ENCODE measurements at regions not wholly inside any gene's neighbourhood (a gene's known extent, or its start where the extent isn't known, plus 50 kb on each side); places are given as distances from the start of the nearest gene placed in this dataset.

DNA sequence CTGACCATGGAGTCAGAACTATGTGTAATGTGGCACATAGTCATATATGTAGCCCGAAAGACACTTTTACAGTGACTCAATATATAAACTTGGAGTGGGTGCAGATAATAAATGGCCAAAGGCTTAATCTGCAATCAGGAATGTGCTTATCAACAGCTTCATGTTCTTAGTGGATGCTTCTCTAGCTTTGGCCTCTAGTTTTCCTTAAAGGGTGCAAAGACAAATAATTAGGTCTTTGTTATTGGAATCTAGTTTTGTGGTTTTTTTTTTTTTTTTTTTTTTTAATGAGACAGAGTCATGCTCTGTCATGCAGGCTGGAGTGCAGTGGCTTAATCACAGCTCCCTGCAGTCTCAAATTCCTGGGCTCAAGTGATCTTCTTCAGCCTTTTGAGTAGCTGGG lies 625.6 kb downstream of the EPHA4 start:
- WGBS, 2 donors: 47 to 67% methylated on average over 1 of the region's 1 CpG
- ATAC-seq: no peak
- intact Hi-C loops (cut with DNase I): loop anchor here in 1 of 10 donors (10.0 kb wide), 1 partner anchor 158 kb away; no protein-coding TSS in a partner anchor
- DNase-seq: no peak
- no peaks in the 10 kb centered on the region for H3K27me3 ChIP-seq
- H3K27ac ChIP-seq: no peak overlapping the region
- H3K36me3 ChIP-seq: no peaks in the 10 kb centered on the region
- H3K9me3 ChIP-seq: no peaks in the 10 kb centered on the region
- H3K4me3 ChIP-seq: no peak overlapping the region
- TF ChIP-seq, protein P1, sequence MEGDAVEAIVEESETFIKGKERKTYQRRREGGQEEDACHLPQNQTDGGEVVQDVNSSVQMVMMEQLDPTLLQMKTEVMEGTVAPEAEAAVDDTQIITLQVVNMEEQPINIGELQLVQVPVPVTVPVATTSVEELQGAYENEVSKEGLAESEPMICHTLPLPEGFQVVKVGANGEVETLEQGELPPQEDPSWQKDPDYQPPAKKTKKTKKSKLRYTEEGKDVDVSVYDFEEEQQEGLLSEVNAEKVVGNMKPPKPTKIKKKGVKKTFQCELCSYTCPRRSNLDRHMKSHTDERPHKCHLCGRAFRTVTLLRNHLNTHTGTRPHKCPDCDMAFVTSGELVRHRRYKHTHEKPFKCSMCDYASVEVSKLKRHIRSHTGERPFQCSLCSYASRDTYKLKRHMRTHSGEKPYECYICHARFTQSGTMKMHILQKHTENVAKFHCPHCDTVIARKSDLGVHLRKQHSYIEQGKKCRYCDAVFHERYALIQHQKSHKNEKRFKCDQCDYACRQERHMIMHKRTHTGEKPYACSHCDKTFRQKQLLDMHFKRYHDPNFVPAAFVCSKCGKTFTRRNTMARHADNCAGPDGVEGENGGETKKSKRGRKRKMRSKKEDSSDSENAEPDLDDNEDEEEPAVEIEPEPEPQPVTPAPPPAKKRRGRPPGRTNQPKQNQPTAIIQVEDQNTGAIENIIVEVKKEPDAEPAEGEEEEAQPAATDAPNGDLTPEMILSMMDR (IDR thresholded peaks at IDR 0.05): no peak
- peaks cover 0 to 3% (median 0%) of the 10 kb centered on the region in 9 donors for H3K4me1 ChIP-seq

DNA sequence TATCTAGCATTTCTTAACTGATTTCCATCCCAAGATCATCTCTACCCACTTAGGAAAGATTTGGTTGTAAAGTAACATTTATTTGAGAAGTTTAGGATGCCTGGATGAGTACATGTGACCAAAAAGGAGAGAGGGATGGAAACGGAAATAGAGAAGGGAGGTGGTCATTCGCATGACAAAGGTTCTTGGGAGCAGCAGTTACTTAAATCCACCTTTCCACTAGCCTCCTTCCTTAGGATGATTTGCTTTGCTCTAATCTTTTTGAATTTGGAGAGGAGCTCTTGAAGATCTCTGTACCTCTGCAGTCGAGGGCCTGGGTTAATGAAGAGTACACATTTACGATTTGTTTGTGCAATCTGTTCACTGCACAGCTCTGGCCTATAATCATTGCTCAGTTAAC lies 623.5 kb downstream of the EPHA4 start:
- Histone ChIP-seq H3K27me3 (no peaks in the 10 kb centered on the region), H3K27ac (no peak overlapping the region), H3K4me3 (no peak overlapping the region), H3K36me3 (no peaks in the 10 kb centered on the region), H3K4me1 (no peaks in the 10 kb centered on the region), H3K9me3 (peaks cover 0 to 6% (median 0%) of the 10 kb centered on the region in 11 donors)
- TF ChIP-seq, protein P1 (IDR thresholded peaks at IDR 0.05): no peak
- intact Hi-C loops (cut with DNase I): loop anchor here in 1 of 10 donors (10.0 kb wide), 1 partner anchor 156 kb away; no protein-coding TSS in a partner anchor
- WGBS, 2 donors: 93 to 94% methylated on average over 4 of the region's 4 CpGs
- ATAC-seq: no peak
- no peak for DNase-seq

DNA sequence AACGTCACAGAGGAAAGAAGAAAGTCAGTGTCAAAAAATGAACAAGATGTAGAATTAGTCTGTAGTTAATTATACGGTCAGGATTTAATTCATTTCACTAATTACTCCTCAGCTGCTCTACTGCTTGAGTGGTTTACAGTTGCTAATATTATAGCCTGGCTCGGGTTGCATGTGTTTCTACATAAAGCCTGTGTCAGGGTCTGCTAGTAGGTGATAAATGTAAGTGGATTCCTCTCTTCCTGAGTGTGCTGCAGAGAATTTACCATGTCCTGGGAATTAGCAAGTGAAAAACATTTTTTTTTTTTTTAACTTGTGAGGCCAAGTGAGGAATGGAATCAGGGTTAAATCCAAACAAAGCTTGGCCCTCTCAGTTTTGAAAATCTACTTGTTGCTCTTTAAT lies 622.6 kb downstream of the EPHA4 start:
- no peak for ATAC-seq
- H3K36me3 ChIP-seq: no peaks in the 10 kb centered on the region
- WGBS, 2 donors: 72 to 75% methylated on average over 3 of the region's 3 CpGs

DNA sequence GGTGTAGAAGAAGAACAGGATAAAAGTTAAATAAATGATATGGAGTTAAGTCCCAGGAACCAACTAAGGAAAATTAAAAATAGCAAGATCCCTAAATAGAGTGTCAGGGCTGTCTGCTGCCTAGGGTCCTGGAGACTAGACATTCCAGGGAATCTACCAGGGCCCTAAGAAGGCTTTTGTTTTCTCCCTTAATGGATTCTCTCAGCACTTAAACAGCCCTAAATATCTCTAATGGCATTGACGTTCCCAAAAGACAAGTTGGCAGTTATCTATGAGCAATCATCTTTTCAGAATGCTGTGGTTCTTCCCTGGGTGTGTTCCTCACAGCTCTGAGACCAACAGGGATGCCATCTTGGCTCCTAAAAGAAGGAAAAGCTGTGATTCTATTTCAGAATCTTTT lies 616.3 kb downstream of the EPHA4 start:
- Histone ChIP-seq H3K27ac (no peak overlapping the region), H3K4me1 (peaks cover 0 to 28% (median 17%) of the 10 kb centered on the region in 9 donors), H3K4me3 (no peak overlapping the region), H3K27me3 (no peaks in the 10 kb centered on the region), H3K9me3 (peaks cover 0 to 6% (median 0%) of the 10 kb centered on the region in 11 donors), H3K36me3 (no peaks in the 10 kb centered on the region)
- 29 to 31% methylated on average over 1 of the region's 1 CpG for WGBS, 2 donors
- ATAC-seq: no peak
- no peak for DNase-seq
- intact Hi-C loops (cut with DNase I): no loop called here
- TF ChIP-seq, protein P1 (IDR thresholded peaks at IDR 0.05): no peak

More for the DNA sequence above, 622.6 kb downstream of the EPHA4 start:
- intact Hi-C loops (cut with DNase I): loop anchor here in 1 of 10 donors (10.0 kb wide), 1 partner anchor 155 kb away; no protein-coding TSS in a partner anchor
- Histone ChIP-seq H3K27ac (no peak overlapping the region), H3K27me3 (no peaks in the 10 kb centered on the region), H3K4me3 (no peak overlapping the region), H3K9me3 (peaks cover 0 to 6% (median 0%) of the 10 kb centered on the region in 11 donors), H3K4me1 (no peaks in the 10 kb centered on the region)
- no peak for DNase-seq
- TF ChIP-seq, protein P1 (IDR thresholded peaks at IDR 0.05): no peak

All from heart right ventricle (tissue), 16 donors.